ENCODE measurements at regions not wholly inside any gene's neighbourhood (a gene's known extent, or its start where the extent isn't known, plus 50 kb on each side); places are given as distances from the start of the nearest gene placed in this dataset.

DNA sequence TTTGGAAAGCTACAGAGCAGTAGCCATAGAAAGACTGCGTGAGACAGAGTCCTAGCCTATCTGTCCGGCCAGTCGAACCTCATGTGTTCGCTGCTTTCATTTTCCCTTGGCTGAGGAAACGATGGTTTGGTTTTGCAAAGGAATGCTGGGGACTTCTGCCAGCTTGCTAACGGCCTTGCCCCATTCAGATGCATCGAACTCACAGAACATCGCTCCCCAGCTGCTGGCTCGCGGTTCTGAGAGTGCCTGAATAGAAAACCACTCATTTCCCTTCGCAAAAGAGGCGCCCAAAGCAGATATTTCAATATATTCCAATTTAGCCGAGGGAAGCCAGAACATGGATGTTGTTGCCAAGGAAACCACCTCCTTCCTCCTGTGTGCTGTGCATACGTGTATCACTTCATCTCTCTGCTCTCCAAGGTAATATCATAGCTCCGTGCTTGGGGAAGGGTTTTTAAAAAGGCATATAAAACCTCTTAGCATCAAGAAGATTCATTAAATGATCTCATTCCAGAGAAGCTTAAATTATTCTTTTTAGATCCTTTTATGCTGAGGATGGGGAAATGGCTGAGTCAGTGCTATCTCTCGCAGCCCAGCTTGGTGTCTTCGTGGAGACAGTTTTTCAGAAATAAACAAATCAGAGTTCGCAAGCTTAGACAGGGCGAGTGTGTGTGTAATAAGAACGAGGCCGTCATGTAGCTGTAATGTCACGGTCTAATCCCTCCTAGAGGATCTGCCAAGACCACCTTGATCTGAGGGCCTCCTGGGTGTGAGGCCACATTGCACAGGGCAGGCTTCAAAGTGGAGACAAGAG, 215.2 kb downstream of the RPS24 start:
- DNase-seq (ENCODE audit: low read depth): peak; percentile 54

DNA sequence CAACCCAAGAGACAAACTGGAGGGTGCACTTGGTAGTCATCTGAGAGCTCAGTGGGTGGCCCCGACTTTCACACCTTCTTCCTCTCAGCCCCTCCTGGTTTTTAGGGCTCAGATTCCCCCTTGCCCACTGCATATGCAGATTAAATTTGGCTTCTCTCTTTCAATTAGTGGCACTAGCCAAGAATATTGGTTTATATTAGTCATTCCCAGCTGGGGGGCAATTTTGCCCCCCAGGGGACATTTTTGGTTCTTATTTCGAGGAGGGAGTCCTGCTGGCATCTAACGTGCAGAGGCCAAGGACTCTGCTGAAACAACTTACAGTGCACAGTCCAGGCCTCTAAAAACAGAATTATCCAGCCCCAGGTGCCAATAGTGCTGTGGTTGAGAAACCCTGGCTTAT, 216.0 kb downstream of the RPS24 start:
- DNase-seq (ENCODE audit: low read depth): no peak

GRCh38 chr10:78250313-78251015, 216.8 kb downstream of the RPS24 start:
- no peak for DNase-seq (ENCODE audit: low read depth)

DNA sequence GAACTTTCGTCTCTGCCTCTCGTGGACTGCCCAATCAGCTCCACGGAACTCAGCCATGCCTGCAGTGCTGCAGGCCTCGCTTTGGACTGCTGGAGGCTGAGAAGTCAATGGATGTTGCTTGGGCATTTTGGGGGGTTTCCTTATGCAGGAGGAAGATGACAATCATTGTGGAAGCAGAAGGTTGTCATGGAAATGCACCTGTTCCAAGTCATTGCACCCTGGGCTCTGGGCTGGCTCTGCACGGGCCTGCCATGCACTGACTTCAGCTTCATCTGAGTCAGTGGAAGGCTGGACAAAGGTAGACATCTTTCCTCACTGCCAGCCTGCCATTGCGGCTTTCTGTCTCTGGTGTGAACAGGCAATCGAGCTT, 217.3 kb downstream of the RPS24 start:
- no peak for DNase-seq (ENCODE audit: low read depth)

GRCh38 chr10:78252286-78252685, 218.6 kb downstream of the RPS24 start:
- DNase-seq (ENCODE audit: low read depth): no peak

DNA sequence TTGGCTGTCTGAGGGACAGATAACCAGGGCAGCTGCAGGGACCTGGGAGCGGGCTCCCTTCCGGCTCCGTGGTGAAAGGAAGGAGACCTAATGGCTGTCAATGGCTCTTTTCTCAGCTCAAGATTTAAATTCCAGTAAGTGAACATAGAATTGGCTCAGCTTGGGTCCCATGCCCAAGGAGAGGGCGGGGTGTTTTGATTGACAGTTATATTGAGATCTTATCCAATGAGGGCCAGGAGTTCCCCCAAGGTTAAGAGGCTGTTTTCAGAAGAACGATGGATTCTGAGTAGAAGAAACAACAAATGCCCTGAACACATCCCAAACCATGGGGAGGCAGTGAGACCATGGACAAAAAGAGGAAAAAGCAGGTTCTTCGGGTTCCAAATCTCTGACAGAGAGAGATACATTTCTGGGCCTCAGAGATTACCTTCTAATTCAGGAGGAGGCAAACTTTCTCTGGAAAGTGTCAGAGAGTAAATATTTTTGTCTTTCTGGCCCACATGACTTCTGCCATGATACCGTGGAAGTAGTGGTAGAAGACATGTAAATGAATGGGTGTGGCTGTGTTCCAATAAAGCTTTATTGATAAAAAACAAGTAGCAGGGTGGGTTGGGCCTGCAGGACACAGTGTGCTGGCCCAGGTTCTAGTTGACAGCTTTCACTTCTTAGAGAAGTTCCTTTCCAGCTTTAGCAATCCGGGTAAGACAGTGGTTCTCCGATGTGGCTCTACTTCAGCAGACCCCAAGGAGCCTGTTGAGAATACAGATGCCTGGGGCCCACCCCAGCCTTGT, 219.6 kb downstream of the RPS24 start:
- no peak for DNase-seq (ENCODE audit: low read depth)

- no peak for DNase-seq (ENCODE audit: low read depth)
Observed at GRCh38 chr10:78254013-78254412, 220.3 kb downstream of the RPS24 start.

- no peak for DNase-seq (ENCODE audit: low read depth)
Observed at GRCh38 chr10:78255214-78255613, 221.6 kb downstream of the RPS24 start.

- DNase-seq (ENCODE audit: low read depth): peak; percentile 97
Observed at GRCh38 chr10:78255796-78256638, 222.4 kb downstream of the RPS24 start.

DNA sequence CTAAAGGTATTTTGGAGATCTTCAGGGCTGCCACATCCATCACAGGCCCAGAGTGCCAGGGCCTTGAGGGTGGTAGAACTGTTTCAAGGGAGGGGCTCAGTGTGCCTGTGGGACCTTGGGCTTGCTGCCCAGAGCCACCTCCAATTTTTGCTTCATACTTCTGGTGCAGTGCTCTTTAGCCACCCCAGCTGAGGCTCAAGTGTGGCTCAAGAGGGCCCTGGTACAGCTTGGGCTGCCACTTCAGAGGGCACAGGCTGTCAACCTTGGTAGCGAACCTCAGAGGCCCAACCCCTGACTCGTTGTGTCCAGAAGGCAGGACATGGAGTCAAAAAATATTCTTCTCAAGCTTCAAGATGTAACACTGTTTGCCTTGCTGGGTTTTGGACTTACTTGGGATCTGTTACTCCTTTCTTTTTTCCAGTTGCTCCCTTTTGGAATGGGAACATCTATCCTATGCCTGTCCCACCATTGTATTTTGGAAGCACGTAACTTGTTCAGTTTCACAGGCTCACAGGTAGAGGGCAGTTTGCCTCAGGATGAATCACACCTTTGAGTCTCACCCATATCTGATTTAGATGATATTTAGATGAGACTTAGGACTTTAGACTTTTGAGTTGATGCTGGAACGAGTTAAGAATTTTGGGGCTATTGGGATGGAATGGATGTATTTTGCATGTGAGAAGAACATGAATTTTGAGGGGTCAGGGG, 224.8 kb downstream of the RPS24 start:
- no peak for DNase-seq (ENCODE audit: low read depth)

GRCh38 chr10:78259391-78259790, 225.7 kb downstream of the RPS24 start:
- DNase-seq (ENCODE audit: low read depth): no peak

GRCh38 chr10:78260141-78260540, 226.5 kb downstream of the RPS24 start:
- DNase-seq (ENCODE audit: low read depth): no peak

DNA sequence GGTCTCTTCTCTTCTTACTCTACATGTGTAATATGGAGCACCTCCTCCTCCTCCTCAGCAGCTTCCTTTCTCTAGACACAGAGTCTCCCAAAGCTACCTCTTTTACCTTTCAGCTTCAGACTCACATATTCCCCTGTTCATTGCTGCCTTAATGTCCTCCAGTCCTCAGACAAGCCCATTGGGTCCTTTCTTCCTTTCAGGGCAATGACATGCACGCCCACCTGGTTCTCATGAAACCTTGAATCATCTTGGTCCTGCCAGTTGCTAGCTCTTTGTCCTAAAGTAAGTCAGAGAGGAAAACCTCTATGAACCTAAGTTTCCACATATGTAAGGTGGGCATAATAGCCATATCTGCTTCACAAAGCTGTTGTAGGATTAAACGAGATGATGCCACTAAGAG, 227.0 kb downstream of the RPS24 start:
- no peak for DNase-seq (ENCODE audit: low read depth)

DNA sequence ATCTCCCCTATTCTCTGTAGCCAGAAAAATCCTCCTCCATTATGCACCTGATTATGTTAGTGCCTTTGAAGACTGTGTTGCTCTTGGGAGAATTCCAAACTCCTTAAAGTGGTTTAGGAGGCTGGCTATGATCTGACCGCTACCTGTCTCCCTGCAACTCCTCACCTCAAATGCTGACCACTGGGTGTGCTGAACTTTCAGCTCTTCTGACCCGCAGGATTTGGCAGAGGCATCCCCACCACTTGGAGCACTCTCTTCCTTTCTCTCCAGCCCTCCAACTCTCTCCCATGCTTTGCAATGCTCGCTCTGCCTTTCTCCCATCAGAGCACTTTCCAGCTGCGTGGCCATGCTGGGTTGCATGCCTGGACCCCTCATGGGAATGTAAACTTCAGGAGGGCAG, 227.6 kb downstream of the RPS24 start:
- DNase-seq (ENCODE audit: low read depth): no peak

DNA sequence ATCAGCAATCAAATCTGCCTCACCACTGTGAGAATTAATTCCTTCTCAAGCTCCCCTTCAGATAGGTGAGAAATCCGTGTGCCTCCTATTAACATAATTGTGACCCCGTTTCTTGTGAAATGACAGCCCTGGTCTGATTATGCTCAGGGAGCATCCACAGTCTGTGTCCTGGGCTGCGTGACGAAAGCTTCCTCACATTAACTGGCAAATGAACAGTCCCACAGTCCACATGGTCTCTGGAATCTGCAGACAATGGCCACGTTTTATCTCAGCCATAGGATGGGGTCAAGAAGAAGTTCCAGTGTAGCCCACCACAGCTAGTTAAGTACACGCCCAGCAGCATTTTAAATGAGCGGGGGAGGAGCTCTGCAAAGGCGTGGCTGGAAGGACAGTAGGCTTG, 229.2 kb downstream of the RPS24 start:
- no peak for DNase-seq (ENCODE audit: low read depth)

- DNase-seq (ENCODE audit: low read depth): peak; percentile 49
Observed at GRCh38 chr10:78263521-78263988, 229.9 kb downstream of the RPS24 start.

- DNase-seq (ENCODE audit: low read depth): no peak
Observed at GRCh38 chr10:78264361-78264760, 230.7 kb downstream of the RPS24 start.

DNA sequence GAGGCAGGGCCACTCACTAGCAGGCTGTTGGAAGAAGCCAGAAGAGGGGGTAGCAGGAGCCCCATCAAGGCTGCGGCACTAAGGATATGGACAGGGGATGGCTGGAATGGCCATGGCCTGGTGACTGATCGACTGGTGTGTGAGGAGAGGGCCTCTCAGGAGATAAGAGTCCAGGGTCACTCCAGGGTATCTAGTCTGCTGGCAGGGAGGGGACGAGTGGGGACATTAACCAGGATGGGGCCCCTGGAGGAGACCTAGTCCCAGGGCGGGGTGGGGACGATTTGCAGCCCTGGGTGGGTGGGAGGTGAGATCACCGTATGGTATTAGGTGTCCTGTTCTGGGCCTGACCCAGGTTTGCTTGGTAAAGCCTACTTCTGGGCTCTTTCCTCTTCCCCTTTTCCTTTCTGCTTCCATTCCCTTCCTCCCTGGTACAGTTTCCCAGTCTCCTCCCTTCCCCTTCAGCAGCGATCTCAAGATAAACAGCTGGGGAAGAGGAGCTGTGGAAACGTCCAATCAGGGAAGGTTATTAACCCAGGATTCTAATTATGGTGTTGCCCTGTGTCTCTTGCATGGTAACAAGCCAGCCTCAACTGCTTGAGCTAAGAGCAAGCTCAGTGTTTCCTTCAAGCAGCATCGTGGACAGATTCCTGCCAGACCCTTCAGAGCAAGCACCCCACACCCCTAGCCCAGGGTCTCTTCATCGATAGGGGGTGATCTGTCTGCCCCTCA, 233.2 kb downstream of the RPS24 start:
- DNase-seq (ENCODE audit: low read depth): no peak

DNA sequence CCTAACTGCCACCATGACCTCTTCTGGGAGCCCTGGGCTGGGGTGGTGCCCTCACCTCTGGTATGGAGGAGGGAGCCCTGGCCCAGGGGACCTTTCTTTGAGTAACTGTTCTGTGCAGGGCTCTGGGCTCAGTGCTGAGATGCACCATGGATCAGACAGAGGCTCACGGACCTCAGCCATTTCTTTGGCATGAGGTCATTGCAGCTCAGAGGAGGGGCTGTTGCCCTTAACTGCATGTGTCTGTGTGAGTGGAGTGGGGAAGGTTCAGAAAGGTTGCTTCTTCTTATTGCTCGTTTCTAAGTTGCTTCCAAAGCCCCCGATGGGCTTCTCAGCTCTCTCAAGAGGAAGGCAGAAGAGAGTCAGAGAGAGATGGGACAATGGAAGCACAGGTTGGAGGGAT, 233.9 kb downstream of the RPS24 start:
- DNase-seq (ENCODE audit: low read depth): peak; percentile 56

GRCh38 chr10:78269060-78269459, 235.4 kb downstream of the RPS24 start:
- no peak for DNase-seq (ENCODE audit: low read depth)

Measured in iris pigment epithelial cell (primary cell).